HCT116 (cell line): ENCODE measurements at regions not wholly inside any gene's neighbourhood (a gene's known extent, or its start where the extent isn't known, plus 50 kb on each side); places are given as distances from the start of the nearest gene placed in this dataset.
A peak's percentile ranks its signal among the peaks of the same experiment; 100 is the strongest.

Experiments used
- ATAC-seq: fragments of 200-7000 bp; cut with Tn5 transposase; 2 replicates; pipeline ENCODE4 v1.9.1; 2020; ENCODE audit warnings: mild to moderate bottlenecking, moderate library complexity
- BruUV-seq: library from RNA; stranded (reverse); fragments of 400-500 nt; replicated peaks from 2 replicates; lab custom pipeline; 2021; lab: Mats Ljungman, UMichigan
- CTCF ChIA-PET: fragments of 300-600 bp; sonication (Branson Sonifier 250); formaldehyde crosslinking; loops from one replicate; lab custom pipeline; 2021; ENCODE audit warnings: antibody characterized with exemption; lab: Charles Lee
- POLR2A ChIA-PET: fragments of 300-600, 350-600 bp; sonication (Branson Sonifier 250); formaldehyde crosslinking; loops from one replicate; lab custom pipeline; 2021; ENCODE audit warnings: antibody characterized with exemption; lab: Charles Lee
- RAD21 ChIA-PET, 2 experiments: fragments of 300-600 bp; sonication (Branson Sonifier 250); formaldehyde crosslinking; loops; one replicate each; lab custom pipeline; 2023; ENCODE audit warnings: low total read pairs in 2 of 2; ENCODE audit not compliant: uncharacterized antibody in 2 of 2, unreplicated experiment in 2 of 2, low non-redundant PET in 1 of 2; lab: Charles Lee
- DNase-seq: peaks from one replicate; pipeline ENCODE4 v3.0.0-alpha.2; 2010; ENCODE audit warnings: low read depth, low spot score
- H2AFZ ChIP-seq: fragments of 200-600 bp; shearing (Covaris generic), sonication (generic); 2 replicates; pipeline ENCODE4 v1.6.1; 2017; ENCODE audit warnings: low read depth, mixed run types, mixed read lengths, antibody characterized with exemption, low read length; ENCODE audit not compliant: poor library complexity, severe bottlenecking
- H3K27ac ChIP-seq: 2 replicates; pipeline ENCODE4 v1.5.1; 2012; ENCODE audit warnings: low read depth, low read length
- H3K27me3 ChIP-seq: fragments of 200-600 bp; sonication (generic); 2 replicates; pipeline ENCODE4 v1.6.1; 2016; ENCODE audit warnings: mixed run types, low read length, mixed read lengths; ENCODE audit not compliant: insufficient read depth
- H3K36me3 ChIP-seq, 2 experiments: fragments of 200-500 bp in 1 of 2; fragments of 200-600 bp in 1 of 2; sonication (Bioruptor generic) in 1 of 2; sonication (generic) in 1 of 2; 2 replicates each; pipeline versions ENCODE4 v1.5.1 to v1.6.1; 2014 to 2016; ENCODE audit warnings: low read length in 2 of 2, inconsistent platforms in 1 of 2, mixed read lengths in 1 of 2, mixed run types in 1 of 2; ENCODE audit not compliant: insufficient read depth in 2 of 2, control insufficient read depth in 1 of 2
- H3K4me1 ChIP-seq, 2 experiments: fragments of 200-600 bp in 1 of 2; sonication (generic) in 1 of 2; 2 replicates each; pipeline versions ENCODE4 v1.5.1 to v1.6.1; 2012 to 2017; ENCODE audit warnings: low read length in 2 of 2, inconsistent platforms in 1 of 2, mild to moderate bottlenecking in 1 of 2, mixed read lengths in 1 of 2, mixed run types in 1 of 2, moderate library complexity in 1 of 2; ENCODE audit not compliant: insufficient read depth in 2 of 2, control insufficient read depth in 1 of 2
- H3K4me2 ChIP-seq: fragments of 200-600 bp; sonication (generic); 2 replicates; pipeline ENCODE4 v1.6.1; 2017; ENCODE audit warnings: mixed run types, low read length, mixed read lengths
- H3K4me3 ChIP-seq, 2 experiments: fragments of 200-600 bp in 1 of 2; sonication (generic) in 1 of 2; replicated peaks in 1 of 2; 2 replicates each; pipeline ENCODE4 v1.5.1; 2011 to 2016; ENCODE audit warnings: low read length in 2 of 2, control low read depth in 1 of 2, low read depth in 1 of 2, mild to moderate bottlenecking in 1 of 2, mixed read lengths in 1 of 2, mixed run types in 1 of 2
- H3K79me2 ChIP-seq: fragments of 200-600 bp; sonication (generic); 2 replicates; pipeline ENCODE4 v1.6.1; 2017; ENCODE audit warnings: mild to moderate bottlenecking, mixed run types, low read length, moderate library complexity, mixed read lengths; ENCODE audit not compliant: insufficient read depth
- H3K9ac ChIP-seq: fragments of 200-600 bp; sonication (generic); 2 replicates; pipeline ENCODE4 v1.6.1; 2016; ENCODE audit warnings: low read length, mixed read lengths
- H3K9me2 ChIP-seq: fragments of 200-600 bp; sonication (generic), shearing (Covaris generic); 2 replicates; pipeline ENCODE4 v1.6.1; 2017; ENCODE audit warnings: mixed run types, mild to moderate bottlenecking, moderate library complexity; ENCODE audit not compliant: insufficient read depth
- H3K9me3 ChIP-seq, 2 experiments: fragments of 200-500 bp in 1 of 2; fragments of 200-600 bp in 1 of 2; sonication (Bioruptor generic) in 1 of 2; sonication (generic) in 1 of 2; 2 replicates each; pipeline ENCODE4 v1.6.1; 2014 to 2017; ENCODE audit warnings: low read length in 2 of 2, mixed read lengths in 2 of 2, inconsistent platforms in 1 of 2, low read depth in 1 of 2, mild to moderate bottlenecking in 1 of 2, mixed run types in 1 of 2, moderate library complexity in 1 of 2; ENCODE audit not compliant: control insufficient read depth in 1 of 2, insufficient read depth in 1 of 2
- H4K20me1 ChIP-seq: fragments of 200-600 bp; sonication (generic), shearing (Covaris generic); 2 replicates; pipeline ENCODE4 v1.6.1; 2017; ENCODE audit warnings: mixed run types, mild to moderate bottlenecking, moderate library complexity; ENCODE audit not compliant: insufficient read depth
- CBX3 ChIP-seq: IDR thresholded peaks from 2 replicates; pipeline ENCODE4 v1.6.1; 2012; ENCODE audit warnings: low read depth
- CEBPB ChIP-seq: IDR thresholded peaks from 2 replicates; pipeline ENCODE4 v1.6.1; 2012; ENCODE audit warnings: low read depth
- CTCF ChIP-seq, 3 experiments: fragments of 200-600 bp in 1 of 3; sonication (generic) in 1 of 3; IDR thresholded peaks in 2 of 3; conservative IDR thresholded peaks in 1 of 3; 2 replicates each; pipeline ENCODE4 v1.5.1; 2012 to 2017; ENCODE audit warnings: low read depth in 2 of 3, low read length in 2 of 3, antibody characterized with exemption in 1 of 3, borderline replicate concordance in 1 of 3, control low read depth in 1 of 3, mild to moderate bottlenecking in 1 of 3, mixed read lengths in 1 of 3, mixed run types in 1 of 3, moderate library complexity in 1 of 3; ENCODE audit not compliant: insufficient read depth in 1 of 3
- EZH2 ChIP-seq: fragments of 200-600 bp; sonication (generic); IDR thresholded peaks from 2 replicates; pipeline ENCODE4 v1.6.1; 2017; ENCODE audit warnings: antibody characterized with exemption, mixed run types
- EZH2phosphoT487 ChIP-seq: fragments of 200-600 bp; IDR thresholded peaks from 2 replicates; pipeline ENCODE4 v1.6.1; 2018; ENCODE audit warnings: antibody characterized with exemption, borderline replicate concordance
- FOSL1 ChIP-seq: IDR thresholded peaks from 2 replicates; pipeline ENCODE4 v1.6.1; 2012; ENCODE audit warnings: low read depth
- JUND ChIP-seq: IDR thresholded peaks from 2 replicates; pipeline ENCODE4 v1.6.1; 2012
- MAX ChIP-seq: IDR thresholded peaks from 2 replicates; pipeline ENCODE4 v1.6.1; 2012
- POLR2AphosphoS5 ChIP-seq: IDR thresholded peaks from 2 replicates; pipeline ENCODE4 v1.6.1; 2011; ENCODE audit warnings: mild to moderate bottlenecking, low read depth, low read length, moderate library complexity
- RAD21 ChIP-seq: IDR thresholded peaks from 2 replicates; pipeline ENCODE4 v1.6.1; 2012; ENCODE audit warnings: low read depth, mild to moderate bottlenecking
- SIN3A ChIP-seq: IDR thresholded peaks from 2 replicates; pipeline ENCODE4 v1.6.1; 2012; ENCODE audit warnings: low read depth
- SP1 ChIP-seq: IDR thresholded peaks from 2 replicates; pipeline ENCODE4 v1.6.1; 2012; ENCODE audit warnings: low read depth
- SRF ChIP-seq: IDR thresholded peaks from 2 replicates; pipeline ENCODE4 v1.6.1; 2012; ENCODE audit warnings: low read depth
- TCF7L2 ChIP-seq: IDR thresholded peaks from 2 replicates; pipeline ENCODE4 v1.7.0; 2011; ENCODE audit warnings: borderline replicate concordance, inconsistent platforms; ENCODE audit not compliant: insufficient read depth, insufficient read length; ENCODE audit errors: extremely low read depth
- YY1 ChIP-seq: IDR thresholded peaks from 2 replicates; pipeline ENCODE4 v1.6.1; 2011; ENCODE audit warnings: low read length, low read depth, moderate library complexity, mild to moderate bottlenecking; ENCODE audit not compliant: insufficient replicate concordance; ENCODE audit errors: extremely low read depth
- ZFX ChIP-seq: fragments of 450-650 bp; IDR thresholded peaks from 2 replicates; pipeline ENCODE4 v1.6.1; 2017
- intact Hi-C: fragments of 100-400 bp; cut with micrococcal nuclease; formaldehyde crosslinking; loops from 2 replicates; pipeline ENCODE4 v1.10.0; 2022
- TF ChIP-seq, protein P1 (sequence below): IDR thresholded peaks from 2 replicates; pipeline ENCODE4 v1.6.1; 2012
- TF ChIP-seq, protein P2 (sequence below): IDR thresholded peaks from 2 replicates; pipeline ENCODE4 v1.6.1; 2011; ENCODE audit warnings: mild to moderate bottlenecking, low read length, moderate library complexity; ENCODE audit not compliant: insufficient replicate concordance; ENCODE audit errors: extremely low read depth
- TF ChIP-seq, protein P3 (sequence below): IDR thresholded peaks from 2 replicates; pipeline ENCODE4 v1.6.1; 2012; ENCODE audit warnings: low read depth

GRCh38 chr6:132907231-132907630 is 92.9 kb downstream of the RPS12 start:
- CTCF ChIA-PET: interaction anchor here (1.1 kb wide), 1 partner anchor 30 kb away, joined by 3 read pairs; no protein-coding TSS in a partner anchor
- TF ChIP-seq YY1 (no peak), SIN3A (no peak), EZH2 (no peak), ZFX (no peak), CEBPB (no peak), CBX3 (no peak), EZH2phosphoT487 (no peak), SRF (no peak), FOSL1 (no peak), JUND (no peak), SP1 (no peak), POLR2AphosphoS5 (no peak), RAD21 (no peak), MAX (no peak), TCF7L2 (no peak), CTCF (IDR thresholded peaks at IDR 0.05 in 2 of 3, conservative IDR thresholded peaks at IDR 0.05 in 1 of 3; ENCODE audit: borderline replicate concordance in 1 of 3, insufficient read depth in 1 of 3, low read depth in 2 of 3, low read length in 2 of 3) (no peak)
- TF ChIP-seq, protein P1, sequence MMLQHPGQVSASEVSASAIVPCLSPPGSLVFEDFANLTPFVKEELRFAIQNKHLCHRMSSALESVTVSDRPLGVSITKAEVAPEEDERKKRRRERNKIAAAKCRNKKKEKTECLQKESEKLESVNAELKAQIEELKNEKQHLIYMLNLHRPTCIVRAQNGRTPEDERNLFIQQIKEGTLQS: no peak
- TF ChIP-seq, protein P2, sequence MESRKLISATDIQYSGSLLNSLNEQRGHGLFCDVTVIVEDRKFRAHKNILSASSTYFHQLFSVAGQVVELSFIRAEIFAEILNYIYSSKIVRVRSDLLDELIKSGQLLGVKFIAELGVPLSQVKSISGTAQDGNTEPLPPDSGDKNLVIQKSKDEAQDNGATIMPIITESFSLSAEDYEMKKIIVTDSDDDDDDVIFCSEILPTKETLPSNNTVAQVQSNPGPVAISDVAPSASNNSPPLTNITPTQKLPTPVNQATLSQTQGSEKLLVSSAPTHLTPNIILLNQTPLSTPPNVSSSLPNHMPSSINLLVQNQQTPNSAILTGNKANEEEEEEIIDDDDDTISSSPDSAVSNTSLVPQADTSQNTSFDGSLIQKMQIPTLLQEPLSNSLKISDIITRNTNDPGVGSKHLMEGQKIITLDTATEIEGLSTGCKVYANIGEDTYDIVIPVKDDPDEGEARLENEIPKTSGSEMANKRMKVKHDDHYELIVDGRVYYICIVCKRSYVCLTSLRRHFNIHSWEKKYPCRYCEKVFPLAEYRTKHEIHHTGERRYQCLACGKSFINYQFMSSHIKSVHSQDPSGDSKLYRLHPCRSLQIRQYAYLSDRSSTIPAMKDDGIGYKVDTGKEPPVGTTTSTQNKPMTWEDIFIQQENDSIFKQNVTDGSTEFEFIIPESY: no peak
- TF ChIP-seq, protein P3, sequence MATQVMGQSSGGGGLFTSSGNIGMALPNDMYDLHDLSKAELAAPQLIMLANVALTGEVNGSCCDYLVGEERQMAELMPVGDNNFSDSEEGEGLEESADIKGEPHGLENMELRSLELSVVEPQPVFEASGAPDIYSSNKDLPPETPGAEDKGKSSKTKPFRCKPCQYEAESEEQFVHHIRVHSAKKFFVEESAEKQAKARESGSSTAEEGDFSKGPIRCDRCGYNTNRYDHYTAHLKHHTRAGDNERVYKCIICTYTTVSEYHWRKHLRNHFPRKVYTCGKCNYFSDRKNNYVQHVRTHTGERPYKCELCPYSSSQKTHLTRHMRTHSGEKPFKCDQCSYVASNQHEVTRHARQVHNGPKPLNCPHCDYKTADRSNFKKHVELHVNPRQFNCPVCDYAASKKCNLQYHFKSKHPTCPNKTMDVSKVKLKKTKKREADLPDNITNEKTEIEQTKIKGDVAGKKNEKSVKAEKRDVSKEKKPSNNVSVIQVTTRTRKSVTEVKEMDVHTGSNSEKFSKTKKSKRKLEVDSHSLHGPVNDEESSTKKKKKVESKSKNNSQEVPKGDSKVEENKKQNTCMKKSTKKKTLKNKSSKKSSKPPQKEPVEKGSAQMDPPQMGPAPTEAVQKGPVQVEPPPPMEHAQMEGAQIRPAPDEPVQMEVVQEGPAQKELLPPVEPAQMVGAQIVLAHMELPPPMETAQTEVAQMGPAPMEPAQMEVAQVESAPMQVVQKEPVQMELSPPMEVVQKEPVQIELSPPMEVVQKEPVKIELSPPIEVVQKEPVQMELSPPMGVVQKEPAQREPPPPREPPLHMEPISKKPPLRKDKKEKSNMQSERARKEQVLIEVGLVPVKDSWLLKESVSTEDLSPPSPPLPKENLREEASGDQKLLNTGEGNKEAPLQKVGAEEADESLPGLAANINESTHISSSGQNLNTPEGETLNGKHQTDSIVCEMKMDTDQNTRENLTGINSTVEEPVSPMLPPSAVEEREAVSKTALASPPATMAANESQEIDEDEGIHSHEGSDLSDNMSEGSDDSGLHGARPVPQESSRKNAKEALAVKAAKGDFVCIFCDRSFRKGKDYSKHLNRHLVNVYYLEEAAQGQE: no peak
- Histone ChIP-seq H3K4me3 (no peak overlapping the region), H3K9ac (no peak overlapping the region), H3K4me2 (peak overlapping the region; percentile 34; the same call in 1 of the 2 replicates), H3K4me1 (peaks cover 0 to 13% of the 10 kb centered on the region in 2 experiments; a peak in 2 of 4 replicates), H3K27me3 (no peaks in the 10 kb centered on the region), H3K27ac (no peak overlapping the region), H3K79me2 (no peaks in the 10 kb centered on the region), H4K20me1 (no peaks in the 10 kb centered on the region), H2AFZ (peak overlapping the region; percentile 46), H3K9me3 (no peaks in the 10 kb centered on the region), H3K9me2 (no peaks in the 10 kb centered on the region), H3K36me3 (no peaks in the 10 kb centered on the region)
- intact Hi-C loops: no loop called here
- no peak for ATAC-seq
- RAD21 ChIA-PET: no interaction called here
- POLR2A ChIA-PET: no interaction called here
- DNase-seq: no peak
- no TSS peak for BruUV-seq
